22Rv1 (cell line): ENCODE measurements at regions not wholly inside any gene's neighbourhood (a gene's known extent, or its start where the extent isn't known, plus 50 kb on each side); places are given as distances from the start of the nearest gene placed in this dataset.

ENCODE experiments used
- ZFX ChIP-seq: fragments of 450-650 bp; IDR thresholded peaks from 2 replicates; pipeline ENCODE4 v1.6.1; 2017; ENCODE audit warnings: antibody characterized with exemption, borderline replicate concordance
- TF ChIP-seq, protein P1 (sequence below): fragments of 450-650 bp; IDR thresholded peaks from 2 replicates; pipeline ENCODE4 v1.5.1; 2017; ENCODE audit warnings: mild to moderate bottlenecking

DNA sequence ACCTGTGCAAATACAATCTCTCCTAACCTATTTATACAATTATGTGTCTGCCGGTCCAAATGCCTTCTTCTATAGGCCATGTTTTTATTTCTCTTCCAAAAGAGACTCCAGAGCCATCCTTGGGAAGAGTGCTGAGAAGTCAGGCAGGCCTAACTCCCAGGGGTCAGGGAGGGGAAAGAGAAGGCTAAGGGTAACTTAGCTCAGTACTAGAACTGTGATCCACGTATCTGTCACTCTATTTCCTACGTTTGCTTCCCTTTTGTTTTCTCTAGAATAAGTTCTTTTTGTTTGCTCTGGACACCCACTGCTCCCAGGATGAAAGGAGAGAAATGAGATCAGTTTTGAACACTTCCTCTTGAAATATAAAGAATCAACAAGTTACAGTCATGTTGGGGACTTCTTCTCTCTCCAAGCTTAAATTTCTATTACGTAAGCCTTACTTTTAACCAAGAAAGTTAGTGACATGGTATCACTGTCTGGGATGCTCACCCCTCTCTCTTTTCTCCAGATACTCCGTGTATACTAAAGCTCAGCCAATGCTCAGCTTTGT lies 79.2 kb downstream of the DAD1 start:
- TF ChIP-seq, protein P1, sequence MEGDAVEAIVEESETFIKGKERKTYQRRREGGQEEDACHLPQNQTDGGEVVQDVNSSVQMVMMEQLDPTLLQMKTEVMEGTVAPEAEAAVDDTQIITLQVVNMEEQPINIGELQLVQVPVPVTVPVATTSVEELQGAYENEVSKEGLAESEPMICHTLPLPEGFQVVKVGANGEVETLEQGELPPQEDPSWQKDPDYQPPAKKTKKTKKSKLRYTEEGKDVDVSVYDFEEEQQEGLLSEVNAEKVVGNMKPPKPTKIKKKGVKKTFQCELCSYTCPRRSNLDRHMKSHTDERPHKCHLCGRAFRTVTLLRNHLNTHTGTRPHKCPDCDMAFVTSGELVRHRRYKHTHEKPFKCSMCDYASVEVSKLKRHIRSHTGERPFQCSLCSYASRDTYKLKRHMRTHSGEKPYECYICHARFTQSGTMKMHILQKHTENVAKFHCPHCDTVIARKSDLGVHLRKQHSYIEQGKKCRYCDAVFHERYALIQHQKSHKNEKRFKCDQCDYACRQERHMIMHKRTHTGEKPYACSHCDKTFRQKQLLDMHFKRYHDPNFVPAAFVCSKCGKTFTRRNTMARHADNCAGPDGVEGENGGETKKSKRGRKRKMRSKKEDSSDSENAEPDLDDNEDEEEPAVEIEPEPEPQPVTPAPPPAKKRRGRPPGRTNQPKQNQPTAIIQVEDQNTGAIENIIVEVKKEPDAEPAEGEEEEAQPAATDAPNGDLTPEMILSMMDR = no peak
- no peak for TF ChIP-seq ZFX
